HPDE6-E6E7 (cell line): ENCODE measurements at regions not wholly inside any gene's neighbourhood (a gene's known extent, or its start where the extent isn't known, plus 50 kb on each side); places are given as distances from the start of the nearest gene placed in this dataset.
"Not testable (repeated sequence)": the region's sequence is repeated elsewhere in the genome, so short reads cannot be mapped to it uniquely, and the experiment has no call there.

Experiments used
- DNase-seq: peaks from one replicate; pipeline ENCODE4 v3.0.0; 2011; ENCODE audit warnings: missing footprints; ENCODE audit errors: extremely low spot score

DNA sequence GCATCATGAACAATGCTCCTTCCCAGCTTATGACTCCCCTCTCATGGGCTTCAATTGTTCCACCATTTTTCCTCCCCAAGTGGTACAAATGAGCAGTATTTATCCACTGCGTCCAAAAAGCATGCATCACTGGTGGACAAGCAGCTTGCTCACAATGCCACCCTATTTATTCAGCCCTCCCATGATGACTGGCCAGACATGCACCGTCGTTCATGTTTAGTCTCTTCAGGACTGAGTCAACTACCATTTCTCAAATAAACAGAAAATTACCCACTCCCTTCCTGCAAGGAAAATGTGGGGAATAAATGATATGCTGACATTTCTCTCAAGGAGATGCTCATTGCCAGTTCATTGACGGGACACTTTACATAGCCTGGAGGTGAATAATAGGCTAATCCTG is 300.4 kb downstream of the C6orf118 start:
- DNase-seq: no peak

GRCh38 chr6:165002866-165003265 is 306.5 kb downstream of the C6orf118 start:
- no peak for DNase-seq

GRCh38 chr6:165002358-165002757 is 307.0 kb downstream of the C6orf118 start:
- DNase-seq: no peak

DNA sequence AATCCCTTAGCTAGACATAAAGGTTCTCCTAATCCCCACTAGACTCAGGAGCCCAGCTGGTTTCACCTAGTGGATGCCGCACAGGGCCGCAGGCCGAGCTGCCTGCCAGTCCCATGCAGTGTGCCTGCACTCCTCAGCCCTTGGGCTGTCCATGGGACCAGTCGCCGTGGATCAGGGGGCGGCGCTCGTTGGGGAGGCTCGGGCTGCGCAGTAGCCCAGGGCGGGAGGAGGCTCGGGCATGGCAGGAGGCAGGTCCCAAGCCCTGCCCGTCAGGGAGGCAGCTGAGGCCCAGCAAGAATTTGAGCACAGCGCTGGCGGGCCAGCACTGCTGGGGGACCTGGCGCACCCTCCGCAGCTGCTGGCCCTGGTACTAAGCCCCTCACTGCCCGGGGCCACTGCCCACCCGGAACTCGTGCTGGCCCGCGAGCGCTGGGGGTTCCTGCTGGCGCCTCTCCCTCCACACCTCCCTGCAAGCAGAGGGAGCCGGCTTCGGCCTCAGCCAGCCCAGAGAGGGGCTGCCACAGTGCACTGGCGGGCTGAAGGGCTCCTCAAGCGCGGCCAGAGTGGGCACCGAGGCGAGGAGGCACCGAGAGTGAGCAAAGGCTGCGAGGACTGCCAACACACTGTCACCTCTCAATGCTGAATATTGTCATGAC is 307.8 kb downstream of the C6orf118 start:
- no peak for DNase-seq

GRCh38 chr6:164998297-164998696 is 311.1 kb downstream of the C6orf118 start:
- no peak for DNase-seq

DNA sequence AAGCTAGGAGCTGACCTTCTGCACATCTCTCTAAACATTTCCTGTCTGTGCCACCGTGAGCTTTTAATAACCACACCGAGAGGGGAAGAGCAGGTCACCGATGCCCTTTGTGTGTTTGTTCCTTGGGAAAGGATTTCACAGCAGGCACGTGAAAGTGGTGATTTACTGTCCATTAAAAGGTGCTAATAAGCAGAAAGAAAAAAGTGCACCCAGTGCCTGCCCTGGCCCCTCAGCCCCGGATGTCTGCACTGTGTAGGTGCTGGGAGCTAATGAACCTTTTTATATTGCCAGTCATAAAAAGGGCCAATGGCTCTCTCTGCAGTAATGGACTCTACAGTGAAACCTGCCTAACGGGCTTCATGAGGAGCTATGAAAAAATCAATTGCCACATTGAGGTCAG is 312.6 kb downstream of the C6orf118 start:
- no peak for DNase-seq

GRCh38 chr6:164991573-164991972 is 317.8 kb downstream of the C6orf118 start:
- DNase-seq: no peak

DNA sequence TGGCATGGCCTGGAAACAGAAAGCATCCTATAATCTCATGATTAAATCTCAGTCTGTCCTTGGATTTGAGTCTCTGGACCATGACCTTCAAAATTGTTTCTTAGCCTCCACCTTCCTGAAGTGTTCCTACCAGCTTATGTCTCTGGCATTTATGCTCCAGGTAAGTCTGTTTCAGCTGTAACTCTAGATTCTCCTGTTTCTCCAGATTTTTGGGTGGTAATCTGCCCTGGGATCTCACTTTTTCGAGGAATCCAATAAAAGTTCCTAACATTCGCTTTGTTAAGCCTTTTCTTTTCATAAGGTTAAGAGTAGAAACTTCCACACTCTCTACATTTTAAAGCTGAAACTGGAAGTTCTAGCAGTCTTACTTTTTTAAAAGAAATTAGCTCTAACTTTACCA is 318.5 kb downstream of the C6orf118 start:
- DNase-seq: no peak

- no peak for DNase-seq
These were observed 327.0 kb downstream of the C6orf118 start for GRCh38 chr6:164982389-164982788.

GRCh38 chr6:164967102-164967501 is 342.3 kb downstream of the C6orf118 start:
- no peak for DNase-seq

GRCh38 chr6:164962805-164963204 is 346.6 kb downstream of the C6orf118 start:
- no peak for DNase-seq

- DNase-seq: no peak
These were observed 362.2 kb downstream of the C6orf118 start for GRCh38 chr6:164947164-164947563.

DNA sequence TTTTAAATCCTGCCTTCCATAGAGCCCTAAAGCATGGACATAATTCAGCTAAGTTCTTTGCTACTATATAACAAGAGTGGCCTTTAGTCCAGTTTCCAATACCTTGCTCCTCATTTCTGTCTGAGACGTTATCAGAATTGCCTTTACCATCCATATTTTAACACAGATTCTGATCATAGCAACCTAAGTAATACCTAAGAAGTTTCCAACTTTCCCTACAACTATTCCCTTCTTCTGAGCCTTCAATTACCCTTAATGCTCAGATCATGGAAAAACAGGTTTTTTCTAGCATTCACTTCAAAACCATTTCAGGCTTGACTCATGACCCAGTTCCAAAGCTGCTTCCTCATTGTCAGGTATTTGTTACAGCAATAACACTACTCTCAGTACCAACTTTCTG is 367.1 kb downstream of the C6orf118 start:
- no peak for DNase-seq

GRCh38 chr6:164933238-164933794 is 376.1 kb downstream of the C6orf118 start:
- DNase-seq: not testable (repeated sequence)

GRCh38 chr6:164929408-164929977 is 379.9 kb downstream of the C6orf118 start:
- no peak for DNase-seq

GRCh38 chr6:164928728-164929407 is 380.5 kb downstream of the C6orf118 start:
- no peak for DNase-seq

DNA sequence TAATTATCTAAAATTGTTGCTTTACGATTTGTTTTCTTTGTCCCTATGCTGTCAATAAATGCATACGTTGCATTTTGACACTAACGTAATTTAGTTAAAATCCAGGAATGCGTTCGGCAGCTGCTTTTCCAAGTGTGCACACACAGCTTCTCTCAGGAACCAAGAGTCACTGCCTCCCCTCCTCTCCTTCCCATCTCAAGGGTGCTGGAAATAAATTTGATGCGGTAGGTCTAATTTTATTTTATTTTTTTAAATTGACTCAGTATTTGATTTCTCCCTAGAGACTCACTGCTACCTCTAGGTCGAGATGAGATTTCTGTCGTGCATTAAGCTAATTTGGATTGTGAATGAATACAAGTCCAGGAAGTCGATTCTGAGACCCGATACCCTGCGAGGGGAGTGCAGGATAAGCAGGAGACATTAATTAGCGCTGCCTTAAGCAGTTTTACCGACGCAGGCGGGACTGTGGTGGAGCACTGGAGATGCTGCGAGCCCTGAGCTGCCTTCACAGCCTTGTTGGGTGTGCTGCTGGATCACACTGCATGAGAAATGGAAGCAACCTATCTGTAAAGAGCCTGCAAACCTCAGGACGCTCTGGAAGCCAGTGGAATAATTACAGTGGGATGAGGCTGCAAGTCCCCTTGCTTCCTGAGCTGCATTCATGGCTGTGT is 381.2 kb downstream of the C6orf118 start:
- DNase-seq: no peak

- DNase-seq: peak; percentile 37
These were observed 381.9 kb downstream of the C6orf118 start for GRCh38 chr6:164927288-164928056.

DNA sequence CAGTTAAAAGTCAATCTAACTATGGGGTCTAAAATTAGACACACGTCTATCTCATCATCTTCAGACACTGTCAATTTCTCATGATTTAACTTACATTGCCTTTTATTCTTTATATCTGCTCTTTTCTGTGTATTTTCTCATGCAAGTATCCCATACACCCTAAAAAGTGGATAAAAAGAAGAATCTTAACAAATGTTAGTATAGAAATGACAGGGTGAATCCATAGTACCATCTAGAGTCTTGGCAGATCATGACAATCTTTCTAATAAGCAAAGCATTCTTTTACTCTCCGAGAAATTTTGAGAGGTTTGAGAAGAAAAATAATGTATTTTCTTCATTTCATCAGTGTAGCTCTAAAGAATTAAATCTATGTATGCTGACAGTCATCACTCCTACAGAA is 382.7 kb downstream of the C6orf118 start:
- DNase-seq: no peak

DNA sequence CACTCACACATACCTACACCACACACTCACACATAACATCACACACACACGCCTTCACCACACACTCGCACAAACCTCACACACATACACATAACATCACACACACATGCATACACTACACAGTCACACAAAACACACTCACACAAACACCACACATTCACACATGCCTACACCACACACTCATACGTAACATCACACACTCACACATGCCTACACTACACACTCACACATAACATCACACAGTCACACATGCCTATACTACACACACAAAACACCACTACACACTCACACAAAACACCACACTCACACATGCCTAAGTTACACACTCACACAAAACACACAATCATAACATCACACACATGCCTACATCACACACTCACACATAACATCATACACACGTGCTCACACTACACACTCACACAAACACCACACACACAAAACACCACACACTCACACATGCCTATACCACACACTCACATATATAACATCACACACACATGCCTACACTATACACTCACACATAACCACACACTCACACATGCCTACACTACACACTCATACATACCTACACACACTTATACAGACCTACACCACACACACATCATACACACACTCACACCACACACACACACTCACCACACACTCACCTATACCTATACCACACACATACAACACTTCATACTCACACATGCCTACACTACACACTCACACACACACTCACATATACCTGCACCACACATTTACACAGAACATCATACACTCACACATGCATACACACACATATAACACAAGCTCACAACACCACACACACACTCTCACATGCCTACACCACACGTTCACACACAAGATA is 383.5 kb downstream of the C6orf118 start:
- DNase-seq: no peak

DNA sequence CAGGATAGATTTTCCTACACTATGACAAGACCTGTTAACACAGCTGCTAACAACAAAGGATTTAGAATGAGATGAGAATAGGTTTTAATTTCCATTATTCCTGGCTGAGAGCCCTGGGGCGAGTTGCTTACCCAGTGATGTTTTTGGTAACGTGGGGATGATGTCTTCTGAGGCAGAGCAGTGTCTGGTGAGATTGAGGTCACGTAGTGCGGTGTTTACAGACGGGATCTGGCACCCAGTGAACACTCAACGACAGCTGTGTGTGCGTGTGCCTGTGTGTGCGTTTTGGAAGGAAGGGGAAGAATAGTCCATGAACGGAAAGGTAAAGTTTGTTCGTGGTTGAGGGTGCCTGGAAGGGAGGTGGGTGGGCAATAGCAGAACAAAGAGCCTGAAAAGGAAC is 384.7 kb downstream of the C6orf118 start:
- no peak for DNase-seq
